Breast epithelium (tissue), 4 donors: ENCODE measurements at regions not wholly inside any gene's neighbourhood (a gene's known extent, or its start where the extent isn't known, plus 50 kb on each side); places are given as distances from the start of the nearest gene placed in this dataset.

ENCODE experiments used
- DNase-seq, 2 donors: peaks; one replicate each; pipeline ENCODE4 v3.0.0-alpha.2; 2019; ENCODE audit warnings: low spot score in 2 of 2
- H3K27ac ChIP-seq, 2 donors: fragments of 200-600 bp; sonication (generic) in 1 of 2; one replicate each; pipeline ENCODE4 v1.5.1; 2016 to 2019; ENCODE audit warnings: mild to moderate bottlenecking in 1 of 2
- H3K27me3 ChIP-seq, 2 donors: fragments of 200-600 bp; sonication (generic) in 1 of 2; one replicate each; pipeline versions ENCODE4 v1.5.1 to v1.6.0; 2017 to 2019; ENCODE audit warnings: control low read depth in 1 of 2, mild to moderate bottlenecking in 1 of 2
- H3K36me3 ChIP-seq: fragments of 200-600 bp; one replicate; pipeline ENCODE4 v1.5.1; 2019
- H3K4me1 ChIP-seq, 2 donors: fragments of 200-600 bp; sonication (generic); one replicate each; pipeline ENCODE4 v1.5.1; 2016 to 2019; ENCODE audit warnings: control low read depth in 1 of 2
- H3K4me3 ChIP-seq, 3 donors: fragments of 200-600 bp; sonication (generic); 1 replicate in 2 of 3; 2 replicates in 1 of 3; pipeline ENCODE4 v1.5.1; 2016 to 2019; ENCODE audit warnings: mild to moderate bottlenecking in 3 of 3, moderate library complexity in 2 of 3
- H3K9me3 ChIP-seq, 2 donors: fragments of 200-600 bp; sonication (generic) in 1 of 2; one replicate each; pipeline ENCODE4 v1.5.1; 2016 to 2019; ENCODE audit warnings: control low read depth in 1 of 2
- CTCF ChIP-seq, 3 donors: fragments of 450-650 bp; IDR thresholded peaks; one replicate each; pipeline ENCODE4 v1.5.1; 2016 to 2017; ENCODE audit warnings: antibody characterized with exemption in 3 of 3, mild to moderate bottlenecking in 3 of 3, moderate library complexity in 3 of 3
- POLR2A ChIP-seq: fragments of 450-650 bp; IDR thresholded peaks from one replicate; pipeline ENCODE4 v1.6.1; 2016; ENCODE audit warnings: antibody characterized with exemption, mild to moderate bottlenecking, moderate library complexity
- POLR2AphosphoS5 ChIP-seq, 3 donors: sonication (generic); formaldehyde crosslinking; IDR thresholded peaks; one replicate each; pipeline ENCODE4 v1.6.1; 2017; ENCODE audit warnings: antibody characterized with exemption in 3 of 3
- intact Hi-C: fragments of 100-400 bp; cut with DNase I; formaldehyde crosslinking; loops from one replicate; pipeline ENCODE4 v1.15.1; 2023; ENCODE audit warnings: low total_unique reads

GRCh38 chr7:16065939-16066338 lies 355.4 kb downstream of the CRPPA start:
- no peak overlapping the region for H3K27ac ChIP-seq
- H3K4me1 ChIP-seq, result peaks cover 5 to 9% of the 10 kb centered on the region in 2 donors
- intact Hi-C loops, result loop anchor here (10.0 kb wide), 1 partner anchor 381 kb away; the partner anchor contains the start of gene MEOX2
- TF ChIP-seq POLR2A (no peak), CTCF (IDR thresholded peaks at IDR 0.05) (no peak)
- no peak overlapping the region for H3K4me3 ChIP-seq
- no peaks in the 10 kb centered on the region for H3K36me3 ChIP-seq
- no peak for DNase-seq
- H3K27me3 ChIP-seq, result no peaks in the 10 kb centered on the region
- H3K9me3 ChIP-seq, result no peaks in the 10 kb centered on the region

DNA sequence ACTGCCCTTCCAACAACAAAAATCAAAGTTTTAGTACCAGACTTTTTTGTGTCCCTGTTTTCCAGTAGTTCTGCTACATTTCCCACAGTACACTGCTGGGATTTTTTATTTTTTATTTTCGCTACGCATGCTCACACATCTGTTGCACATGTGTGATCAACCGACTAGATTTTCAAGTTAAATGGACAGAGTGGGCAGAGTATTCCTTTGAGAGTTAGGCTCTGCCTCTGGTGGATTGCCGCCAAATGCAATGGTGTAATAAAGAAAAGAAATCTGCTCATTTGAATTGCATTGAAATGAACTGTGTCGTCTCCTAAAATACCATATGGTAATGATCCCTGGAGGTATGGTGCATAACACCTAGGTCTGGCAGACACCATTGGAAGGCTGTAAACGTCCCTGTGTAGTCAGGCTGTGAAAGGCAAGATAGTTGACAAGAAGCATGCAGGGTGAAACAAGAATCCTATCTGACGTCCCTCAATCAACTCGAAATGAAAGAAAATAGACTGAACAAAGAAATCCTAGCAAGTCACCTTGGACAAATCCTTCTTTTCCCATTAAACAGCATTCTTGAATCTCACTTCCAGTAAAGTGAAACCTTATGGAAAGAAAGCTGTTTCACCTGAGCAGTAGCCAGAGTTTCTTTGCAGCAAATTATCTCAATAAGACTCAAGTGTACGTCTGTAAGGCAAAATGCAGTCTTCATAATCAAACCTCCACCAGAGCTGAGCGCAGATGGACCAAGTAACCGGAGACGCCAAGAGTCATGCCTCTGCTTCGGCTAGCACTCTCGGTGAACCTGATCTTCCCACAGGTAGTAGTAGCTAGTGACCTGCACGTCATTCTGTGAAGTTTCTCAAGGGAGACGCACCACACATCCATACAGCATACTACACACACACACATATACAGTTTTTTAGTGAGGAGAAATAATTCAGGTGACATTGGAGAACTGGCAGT lies 357.3 kb downstream of the CRPPA start:
- no peaks in the 10 kb centered on the region for H3K36me3 ChIP-seq
- no peaks in the 10 kb centered on the region for H3K9me3 ChIP-seq
- intact Hi-C loops, result loop anchor here (10.0 kb wide), 1 partner anchor 379 kb away; the partner anchor contains the start of gene MEOX2
- peak overlapping the region; percentile 71 to 81 for H3K27ac ChIP-seq
- DNase-seq, result no peak
- no peaks in the 10 kb centered on the region for H3K27me3 ChIP-seq
- peaks cover 5 to 9% of the 10 kb centered on the region in 2 donors for H3K4me1 ChIP-seq
- H3K4me3 ChIP-seq, result peak overlapping the region in 2 of 3 donors; percentile 0 to 49
- no peak for TF ChIP-seq CTCF (IDR thresholded peaks at IDR 0.05)
- no peak for TF ChIP-seq POLR2A
- no peak for TF ChIP-seq POLR2AphosphoS5 (IDR thresholded peaks at IDR 0.05)

GRCh38 chr7:16063221-16063620 lies 358.1 kb downstream of the CRPPA start:
- H3K36me3 ChIP-seq, result no peaks in the 10 kb centered on the region
- H3K4me3 ChIP-seq, result no peak overlapping the region
- intact Hi-C loops, result loop anchor here (10.0 kb wide), 1 partner anchor 378 kb away; the partner anchor contains the start of gene MEOX2
- no peaks in the 10 kb centered on the region for H3K27me3 ChIP-seq
- TF ChIP-seq POLR2A (no peak), POLR2AphosphoS5 (IDR thresholded peaks at IDR 0.05) (no peak), CTCF (IDR thresholded peaks at IDR 0.05) (no peak)
- no peak for DNase-seq
- peaks cover 5 to 9% of the 10 kb centered on the region in 2 donors for H3K4me1 ChIP-seq
- H3K9me3 ChIP-seq, result no peaks in the 10 kb centered on the region
- H3K27ac ChIP-seq, result peak overlapping the region; percentile 71 to 81

DNA sequence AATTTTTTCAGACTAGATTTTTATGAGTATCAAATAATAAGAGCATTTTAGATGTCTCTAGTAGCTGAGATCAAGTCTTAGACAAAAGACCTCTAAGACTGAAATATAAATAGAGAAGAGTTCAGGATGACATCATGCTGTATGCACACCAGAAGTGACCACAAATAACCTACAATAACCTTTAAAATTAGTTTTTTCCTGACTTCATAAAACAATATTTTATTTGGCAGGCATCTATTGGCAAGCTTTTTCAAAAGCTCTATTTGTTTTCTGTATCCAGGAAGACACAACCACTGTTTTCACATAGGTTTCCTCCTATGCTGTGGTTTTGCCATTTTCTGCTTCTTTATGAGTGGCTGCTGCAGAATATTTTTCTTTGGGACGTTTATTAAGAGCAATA lies 359.1 kb downstream of the CRPPA start:
- Histone ChIP-seq H3K27ac (peak overlapping the region; percentile 81 to 87), H3K4me1 (peaks cover 5 to 6% of the 10 kb centered on the region in 2 donors), H3K27me3 (no peaks in the 10 kb centered on the region), H3K4me3 (no peak overlapping the region), H3K9me3 (no peaks in the 10 kb centered on the region), H3K36me3 (no peaks in the 10 kb centered on the region)
- TF ChIP-seq POLR2AphosphoS5 (IDR thresholded peaks at IDR 0.05), result no peak
- no peak for TF ChIP-seq POLR2A
- TF ChIP-seq CTCF (IDR thresholded peaks at IDR 0.05), result no peak
- no peak for DNase-seq
- intact Hi-C loops, result loop anchor here (10.0 kb wide), 1 partner anchor 377 kb away; the partner anchor contains the start of gene MEOX2

DNA sequence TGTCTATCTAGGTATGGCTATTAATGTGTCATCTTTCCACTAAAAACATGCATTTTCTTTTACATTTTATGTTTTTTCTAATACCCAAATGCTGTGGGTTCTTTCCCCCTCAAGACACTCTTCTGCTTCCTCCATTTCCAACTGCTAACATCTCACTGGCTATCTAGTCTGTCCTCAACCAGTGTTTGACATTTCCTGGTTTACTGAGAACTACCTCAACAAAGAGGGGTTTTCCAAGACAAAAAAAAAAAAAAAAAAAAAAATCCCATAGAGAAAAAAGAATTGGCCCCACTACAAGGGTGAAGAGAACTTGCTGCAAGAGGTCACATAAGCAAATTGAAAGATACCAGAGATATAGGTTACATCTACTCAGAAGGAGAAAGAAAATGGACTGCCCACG lies 359.7 kb downstream of the CRPPA start:
- Histone ChIP-seq H3K4me3 (no peak overlapping the region), H3K9me3 (no peaks in the 10 kb centered on the region), H3K4me1 (peaks cover 2 to 6% of the 10 kb centered on the region in 2 donors), H3K27ac (peak overlapping the region; percentile 81 to 87), H3K36me3 (no peaks in the 10 kb centered on the region), H3K27me3 (no peaks in the 10 kb centered on the region)
- TF ChIP-seq POLR2A (no peak), CTCF (IDR thresholded peaks at IDR 0.05) (no peak), POLR2AphosphoS5 (IDR thresholded peaks at IDR 0.05) (no peak)
- DNase-seq, result no peak
- intact Hi-C loops, result loop anchor here (10.0 kb wide), 1 partner anchor 377 kb away; the partner anchor contains the start of gene MEOX2
